CD4-positive, alpha-beta T cell (primary cell): ENCODE measurements at regions not wholly inside any gene's neighbourhood (a gene's known extent, or its start where the extent isn't known, plus 50 kb on each side); places are given as distances from the start of the nearest gene placed in this dataset.

Experiments
- ATAC-seq: fragments of 200-7000 bp; cut with Tn5 transposase; one replicate; pipeline ENCODE4 v1.10.0; 2022; ENCODE audit warnings: mild to moderate bottlenecking; ENCODE audit not compliant: poor library complexity
- CTCF ChIA-PET: fragments of 350-600 bp; sonication (Branson Sonifier 250); formaldehyde crosslinking; loops from one replicate; lab custom pipeline; 2021; ENCODE audit warnings: antibody characterized with exemption, inconsistent platforms; lab: Charles Lee
- POLR2A ChIA-PET: fragments of 350-600 bp; sonication (Branson Sonifier 250); formaldehyde crosslinking; loops from one replicate; lab custom pipeline; 2021; ENCODE audit warnings: antibody characterized with exemption, inconsistent platforms; lab: Charles Lee
- DNase-seq, 14 experiments: peaks; one replicate each; pipeline ENCODE4 v3.0.0-alpha.2; 2013 to 2020; ENCODE audit warnings: mixed read lengths in 2 of 14
- H3K27ac ChIP-seq, 2 donors: one replicate each; pipeline versions ENCODE4 v1.5.1 to v1.7.0; 2013; ENCODE audit warnings: low read length in 2 of 2, low read depth in 1 of 2, mild to moderate bottlenecking in 1 of 2
- H3K27me3 ChIP-seq, 2 experiments: 1 replicate in 1 of 2; 2 replicates in 1 of 2; pipeline versions ENCODE4 v1.6.1 to v1.7.0; 2013; ENCODE audit warnings: low read length in 2 of 2, control low read depth in 1 of 2, mild to moderate bottlenecking in 1 of 2, moderate library complexity in 1 of 2; ENCODE audit not compliant: insufficient read depth in 2 of 2, control insufficient read depth in 1 of 2
- H3K36me3 ChIP-seq: one replicate; pipeline ENCODE4 v1.6.1; 2013; ENCODE audit warnings: low read length, control low read depth; ENCODE audit not compliant: insufficient read depth
- H3K4me1 ChIP-seq: one replicate; pipeline ENCODE4 v1.6.1; 2013; ENCODE audit warnings: low read length, control low read depth; ENCODE audit not compliant: insufficient read depth
- H3K4me3 ChIP-seq: one replicate; pipeline ENCODE4 v1.5.1; 2013; ENCODE audit warnings: mild to moderate bottlenecking, low read length, moderate library complexity
- H3K9me3 ChIP-seq, 2 experiments: 1 replicate in 1 of 2; 2 replicates in 1 of 2; pipeline versions ENCODE4 v1.6.1 to v1.7.0; 2013; ENCODE audit warnings: low read length in 2 of 2, mild to moderate bottlenecking in 2 of 2, control low read depth in 1 of 2, moderate library complexity in 1 of 2; ENCODE audit not compliant: control insufficient read depth in 1 of 2, insufficient read depth in 1 of 2
- H3K27ac Mint-ChIP-seq: one replicate; pipeline ENCODE4 v1.8.0; 2020; ENCODE audit warnings: mixed read lengths
- H3K27me3 Mint-ChIP-seq: one replicate; pipeline ENCODE4 v1.8.0; 2021; ENCODE audit warnings: mixed read lengths
- H3K36me3 Mint-ChIP-seq: one replicate; pipeline ENCODE4 v1.8.0; 2021; ENCODE audit warnings: low read depth, mixed read lengths
- H3K4me1 Mint-ChIP-seq: one replicate; pipeline ENCODE4 v1.8.0; 2021; ENCODE audit warnings: low read depth, mixed read lengths
- H3K4me3 Mint-ChIP-seq: one replicate; pipeline ENCODE4 v1.8.0; 2020; ENCODE audit warnings: mild to moderate bottlenecking, mixed read lengths
- H3K9me3 Mint-ChIP-seq: one replicate; pipeline ENCODE4 v1.8.0; 2020; ENCODE audit warnings: mixed read lengths
- intact Hi-C, 2 experiments: fragments of 100-400 bp; cut with DNase I in 1 of 2; cut with micrococcal nuclease in 1 of 2; formaldehyde crosslinking; loops; one replicate each; pipeline versions ENCODE4 v1.15.1 to v1.9.0; 2023 to 2025; cut with DNase I, micrococcal nuclease
- TF ChIP-seq, protein P1 (sequence below): fragments of 200-600 bp; IDR thresholded peaks from one replicate; pipeline ENCODE4 v1.8.0; 2022; ENCODE audit warnings: antibody characterized with exemption, mild to moderate bottlenecking

DNA sequence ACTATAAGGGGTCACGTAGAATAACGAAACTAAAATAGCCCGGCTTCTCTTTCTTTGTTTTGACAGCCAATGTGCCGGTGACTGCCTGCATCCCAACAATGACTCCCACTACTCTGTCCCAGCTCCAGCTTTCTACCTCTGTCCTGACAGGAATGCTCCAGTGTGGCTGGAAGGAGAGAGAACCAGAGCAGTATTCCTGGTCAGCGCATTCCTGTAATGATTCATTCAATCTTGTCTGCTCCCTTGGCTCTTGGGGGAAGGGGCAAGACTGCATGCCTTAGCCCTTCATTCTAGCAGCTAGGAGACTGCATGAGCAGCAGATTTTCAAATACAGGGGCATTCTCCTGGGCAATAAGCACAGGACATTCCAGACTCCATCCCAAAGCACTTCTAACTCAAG is 132.1 kb upstream of the PRMT6 start:
- CTCF ChIA-PET = no interaction called here
- Histone ChIP-seq H3K27me3 (no peaks in the 10 kb centered on the region), H3K4me1 (no peaks in the 10 kb centered on the region), H3K4me3 (no peak overlapping the region), H3K36me3 (no peaks in the 10 kb centered on the region), H3K9me3 (no peaks in the 10 kb centered on the region), H3K27ac (no peak overlapping the region)
- H3K4me1 Mint-ChIP-seq = no peaks in the 10 kb centered on the region
- no peaks in the 10 kb centered on the region for H3K27me3 Mint-ChIP-seq
- no peak overlapping the region for H3K4me3 Mint-ChIP-seq
- ATAC-seq = no peak
- H3K27ac Mint-ChIP-seq = no peak overlapping the region
- no peaks in the 10 kb centered on the region for H3K36me3 Mint-ChIP-seq
- intact Hi-C loops = no loop called here
- POLR2A ChIA-PET = no interaction called here
- TF ChIP-seq, protein P1, sequence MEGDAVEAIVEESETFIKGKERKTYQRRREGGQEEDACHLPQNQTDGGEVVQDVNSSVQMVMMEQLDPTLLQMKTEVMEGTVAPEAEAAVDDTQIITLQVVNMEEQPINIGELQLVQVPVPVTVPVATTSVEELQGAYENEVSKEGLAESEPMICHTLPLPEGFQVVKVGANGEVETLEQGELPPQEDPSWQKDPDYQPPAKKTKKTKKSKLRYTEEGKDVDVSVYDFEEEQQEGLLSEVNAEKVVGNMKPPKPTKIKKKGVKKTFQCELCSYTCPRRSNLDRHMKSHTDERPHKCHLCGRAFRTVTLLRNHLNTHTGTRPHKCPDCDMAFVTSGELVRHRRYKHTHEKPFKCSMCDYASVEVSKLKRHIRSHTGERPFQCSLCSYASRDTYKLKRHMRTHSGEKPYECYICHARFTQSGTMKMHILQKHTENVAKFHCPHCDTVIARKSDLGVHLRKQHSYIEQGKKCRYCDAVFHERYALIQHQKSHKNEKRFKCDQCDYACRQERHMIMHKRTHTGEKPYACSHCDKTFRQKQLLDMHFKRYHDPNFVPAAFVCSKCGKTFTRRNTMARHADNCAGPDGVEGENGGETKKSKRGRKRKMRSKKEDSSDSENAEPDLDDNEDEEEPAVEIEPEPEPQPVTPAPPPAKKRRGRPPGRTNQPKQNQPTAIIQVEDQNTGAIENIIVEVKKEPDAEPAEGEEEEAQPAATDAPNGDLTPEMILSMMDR = no peak
- DNase-seq = no peak
- peaks cover 4% of the 10 kb centered on the region for H3K9me3 Mint-ChIP-seq

DNA sequence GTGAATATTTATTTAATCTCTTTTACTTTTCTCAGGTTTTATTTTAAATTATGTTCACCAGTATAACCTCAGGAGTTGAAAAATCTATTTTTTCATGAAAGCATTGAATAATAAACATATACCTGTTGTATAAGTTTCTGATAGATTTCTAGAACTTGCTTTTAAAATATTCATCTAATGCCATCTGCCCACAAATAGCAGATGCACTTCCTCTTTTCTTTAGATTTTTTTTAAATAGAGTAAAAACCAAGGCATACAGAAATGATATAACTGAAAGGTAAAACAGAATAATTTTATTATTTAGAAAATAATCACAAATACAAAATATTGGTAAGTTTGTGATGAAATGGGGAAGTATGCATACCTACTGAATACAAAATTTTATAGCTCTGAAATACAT is 130.7 kb upstream of the PRMT6 start:
- Mint-ChIP-seq H3K9me3 (peaks cover 4% of the 10 kb centered on the region), H3K4me1 (no peaks in the 10 kb centered on the region), H3K27me3 (no peaks in the 10 kb centered on the region), H3K36me3 (no peaks in the 10 kb centered on the region), H3K27ac (no peak overlapping the region), H3K4me3 (no peak overlapping the region)
- ChIA-PET POLR2A (no interaction called here), CTCF (no interaction called here)
- Histone ChIP-seq H3K4me1 (no peaks in the 10 kb centered on the region), H3K36me3 (no peaks in the 10 kb centered on the region), H3K4me3 (no peak overlapping the region), H3K9me3 (no peaks in the 10 kb centered on the region), H3K27ac (no peak overlapping the region), H3K27me3 (no peaks in the 10 kb centered on the region)
- no peak for ATAC-seq
- TF ChIP-seq, protein P1 = no peak
- intact Hi-C loops = no loop called here
- no peak for DNase-seq

DNA sequence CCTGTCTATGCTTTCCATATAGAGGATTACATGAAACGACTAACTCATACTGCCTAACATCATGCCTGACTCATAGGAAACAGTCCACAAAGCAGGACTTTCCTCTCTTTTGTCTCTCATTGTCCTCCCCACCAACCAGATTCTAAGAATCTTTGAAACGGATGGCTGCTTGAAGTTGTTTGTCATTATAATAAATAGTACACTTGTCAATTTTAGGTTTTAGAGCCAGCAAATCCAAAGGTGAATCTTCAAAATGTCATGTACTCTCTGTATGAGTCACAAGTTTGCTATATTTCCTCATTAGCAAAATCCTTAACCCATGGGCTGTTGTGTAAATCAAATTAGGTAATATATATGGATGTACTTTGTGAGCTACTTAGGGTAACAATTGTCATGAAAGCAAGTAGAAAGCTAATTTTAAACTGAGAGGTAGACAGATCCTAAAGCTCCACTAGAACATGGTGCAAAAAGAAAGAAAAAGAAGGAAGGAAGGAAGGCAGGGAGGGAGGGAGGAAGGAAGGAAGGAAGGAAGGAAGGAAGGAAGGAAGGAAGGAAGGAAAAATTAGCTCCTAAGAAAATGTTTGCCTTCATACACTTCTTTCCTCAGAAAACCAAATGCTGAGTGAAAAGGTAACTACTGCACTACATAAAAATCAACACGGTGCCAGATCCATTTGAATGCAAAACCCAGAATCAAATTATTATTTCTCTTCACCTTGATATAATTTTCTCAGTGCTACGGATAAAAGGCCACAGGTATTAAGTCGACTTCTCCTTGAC is 129.5 kb upstream of the PRMT6 start:
- ChIA-PET POLR2A (no interaction called here), CTCF (no interaction called here)
- no peak overlapping the region for H3K4me3 ChIP-seq
- no peak for ATAC-seq
- TF ChIP-seq, protein P1 = no peak
- H3K27ac Mint-ChIP-seq = no peak overlapping the region
- H3K36me3 Mint-ChIP-seq = no peaks in the 10 kb centered on the region
- intact Hi-C loops = no loop called here
- H3K27me3 ChIP-seq = no peaks in the 10 kb centered on the region
- H3K4me1 ChIP-seq = no peaks in the 10 kb centered on the region
- H3K9me3 ChIP-seq = no peaks in the 10 kb centered on the region
- H3K36me3 ChIP-seq = no peaks in the 10 kb centered on the region
- no peak for DNase-seq
- peaks cover 4% of the 10 kb centered on the region for H3K9me3 Mint-ChIP-seq
- H3K27ac ChIP-seq = no peak overlapping the region
- H3K27me3 Mint-ChIP-seq = no peaks in the 10 kb centered on the region
- no peaks in the 10 kb centered on the region for H3K4me1 Mint-ChIP-seq
- H3K4me3 Mint-ChIP-seq = no peak overlapping the region
